ENCODE measurements at regions not wholly inside any gene's neighbourhood (a gene's known extent, or its start where the extent isn't known, plus 50 kb on each side); places are given as distances from the start of the nearest gene placed in this dataset.

- no peak for DNase-seq (ENCODE audit: low read depth)
- no peak for TF ChIP-seq CTCF (IDR thresholded peaks at IDR 0.05; ENCODE audit: control insufficient read depth, insufficient read depth, low read depth, low read length, missing control alignments)
- no peak overlapping the region for H3K4me3 ChIP-seq (ENCODE audit: control insufficient read depth, low read depth, low read length)
Measured at GRCh38 chr2:133652398-133652797, 84.1 kb upstream of the NCKAP5 start.

- no peak for DNase-seq (ENCODE audit: low read depth)
- H3K4me3 ChIP-seq (ENCODE audit: control insufficient read depth, low read depth, low read length) = no peak overlapping the region
- no peak for TF ChIP-seq CTCF (IDR thresholded peaks at IDR 0.05; ENCODE audit: control insufficient read depth, insufficient read depth, low read depth, low read length, missing control alignments)
Measured at GRCh38 chr2:133653056-133653455, 84.8 kb upstream of the NCKAP5 start.

- H3K4me3 ChIP-seq (ENCODE audit: control insufficient read depth, low read depth, low read length) = no peak overlapping the region
- DNase-seq (ENCODE audit: low read depth) = no peak
- no peak for TF ChIP-seq CTCF (IDR thresholded peaks at IDR 0.05; ENCODE audit: control insufficient read depth, insufficient read depth, low read depth, low read length, missing control alignments)
Measured at GRCh38 chr2:133654949-133655348, 86.7 kb upstream of the NCKAP5 start.

- no peak for DNase-seq (ENCODE audit: low read depth)
- no peak overlapping the region for H3K4me3 ChIP-seq (ENCODE audit: control insufficient read depth, low read depth, low read length)
- no peak for TF ChIP-seq CTCF (IDR thresholded peaks at IDR 0.05; ENCODE audit: control insufficient read depth, insufficient read depth, low read depth, low read length, missing control alignments)
Measured at GRCh38 chr2:133655610-133656009, 87.3 kb upstream of the NCKAP5 start.

- no peak for DNase-seq (ENCODE audit: low read depth)
- TF ChIP-seq CTCF (IDR thresholded peaks at IDR 0.05; ENCODE audit: control insufficient read depth, insufficient read depth, low read depth, low read length, missing control alignments) = no peak
- H3K4me3 ChIP-seq (ENCODE audit: control insufficient read depth, low read depth, low read length) = no peak overlapping the region
Measured at GRCh38 chr2:133657591-133657990, 89.3 kb upstream of the NCKAP5 start.

- DNase-seq (ENCODE audit: low read depth) = no peak
- TF ChIP-seq CTCF (IDR thresholded peaks at IDR 0.05; ENCODE audit: control insufficient read depth, insufficient read depth, low read depth, low read length, missing control alignments) = no peak
- H3K4me3 ChIP-seq (ENCODE audit: control insufficient read depth, low read depth, low read length) = no peak overlapping the region
Measured at GRCh38 chr2:133658020-133658903, 90.0 kb upstream of the NCKAP5 start.

Measured in AG09309 (cell line).